HepG2 (cell line): ENCODE measurements at regions not wholly inside any gene's neighbourhood (a gene's known extent, or its start where the extent isn't known, plus 50 kb on each side); places are given as distances from the start of the nearest gene placed in this dataset.

ENCODE experiments used
- ATAC-seq: fragments of 200-7000 bp; cut with Tn5 transposase; 3 replicates; pipeline ENCODE4 v1.9.1; 2020; ENCODE audit warnings: mild to moderate bottlenecking, moderate library complexity
- BruUV-seq: library from RNA; stranded (reverse); fragments of 400-500 nt; replicated peaks from 2 replicates; lab custom pipeline; 2021; lab: Mats Ljungman, UMichigan
- CTCF ChIA-PET: fragments of 300-600 bp; formaldehyde crosslinking; extraction: SDS; loops from one replicate; lab custom pipeline; 2021; ENCODE audit warnings: low total read pairs, inconsistent platforms, low intra/inter-chr PET ratio; lab: Yijun Ruan, JAX
- POLR2A ChIA-PET: fragments of 350-600 bp; sonication (Branson Sonifier 250); formaldehyde crosslinking; loops from one replicate; lab custom pipeline; 2020; ENCODE audit warnings: antibody characterized with exemption, inconsistent platforms; lab: Yijun Ruan, JAX
- DNase-seq: peaks from one replicate; pipeline ENCODE4 v3.0.0-alpha.2; 2015; ENCODE audit warnings: low spot score
- FAIRE-seq: peaks from 3 replicates; lab custom pipeline; 2011; peaks lifted over from hg19 to GRCh38; lab: Jason Lieb, UNC
- H2AFZ ChIP-seq: one replicate; pipeline ENCODE4 v1.6.1; 2011; ENCODE audit warnings: low read length, inconsistent platforms
- H3K27ac ChIP-seq: fragments of 300-600 bp; 3 replicates; pipeline ENCODE4 v1.8.0; 2011; ENCODE audit warnings: mixed run types, mild to moderate bottlenecking, mixed read lengths, low read length, inconsistent platforms; ENCODE audit not compliant: insufficient read depth; ENCODE audit errors: extremely low read length
- H3K27me3 ChIP-seq, 2 experiments: fragments of 200-600 bp in 1 of 2; 2 replicates in 1 of 2; 3 replicates in 1 of 2; pipeline versions ENCODE4 v1.6.0 to v1.8.0; 2011; ENCODE audit warnings: low read length in 2 of 2, mild to moderate bottlenecking in 2 of 2, moderate library complexity in 2 of 2, inconsistent platforms in 1 of 2; ENCODE audit not compliant: insufficient read depth in 2 of 2, control insufficient read depth in 1 of 2
- H3K36me3 ChIP-seq, 2 experiments: fragments of 200-600 bp in 1 of 2; replicated peaks in 1 of 2; 2 replicates in 1 of 2; 3 replicates in 1 of 2; pipeline versions ENCODE4 v1.5.1 to v1.8.0; 2011; ENCODE audit warnings: low read length in 2 of 2, inconsistent platforms in 1 of 2; ENCODE audit not compliant: insufficient read depth in 2 of 2, control insufficient read depth in 1 of 2
- H3K4me1 ChIP-seq: 2 replicates; pipeline ENCODE4 v1.5.1; 2012; ENCODE audit warnings: low read length, inconsistent platforms; ENCODE audit not compliant: insufficient read depth
- H3K4me2 ChIP-seq: 2 replicates; pipeline ENCODE4 v1.6.0; 2011; ENCODE audit warnings: low read depth, low read length, inconsistent platforms
- H3K4me3 ChIP-seq, 3 experiments: fragments of 200-600 bp in 1 of 3; sonication (generic), shearing (Covaris generic) in 1 of 3; replicated peaks in 1 of 3; 2 replicates each; pipeline ENCODE4 v1.5.1; 2011 to 2016; ENCODE audit warnings: low read length in 3 of 3, inconsistent platforms in 2 of 3, low read depth in 2 of 3, mild to moderate bottlenecking in 2 of 3, control low read depth in 1 of 3, mixed read lengths in 1 of 3; ENCODE audit not compliant: insufficient read depth in 1 of 3
- H3K79me2 ChIP-seq: one replicate; pipeline ENCODE4 v1.6.1; 2011; ENCODE audit warnings: low read length, inconsistent platforms; ENCODE audit not compliant: insufficient read depth
- H3K9ac ChIP-seq: 2 replicates; pipeline ENCODE4 v1.6.0; 2011; ENCODE audit warnings: mild to moderate bottlenecking, low read depth, low read length, inconsistent platforms; ENCODE audit not compliant: insufficient read depth
- H3K9me3 ChIP-seq: 2 replicates; pipeline ENCODE4 v1.5.1; 2012; ENCODE audit warnings: mild to moderate bottlenecking, low read length
- H4K20me1 ChIP-seq: 2 replicates; pipeline ENCODE4 v1.6.0; 2011; ENCODE audit warnings: inconsistent platforms, mild to moderate bottlenecking, low read length, moderate library complexity; ENCODE audit not compliant: insufficient read depth
- MED1 ChIP-seq: sonication (generic); formaldehyde crosslinking; IDR thresholded peaks from 2 replicates; pipeline ENCODE4 v1.4.0; 2020; ENCODE audit warnings: missing genetic modification reagents
- NFATC3 ChIP-seq: sonication (generic); formaldehyde crosslinking; IDR thresholded peaks from 2 replicates; pipeline ENCODE4 v1.5.1; 2020; ENCODE audit warnings: mild to moderate bottlenecking, missing genetic modification reagents
- NFKB2 ChIP-seq: sonication (generic); formaldehyde crosslinking; IDR thresholded peaks from 2 replicates; pipeline ENCODE4 v1.4.0; 2020; ENCODE audit warnings: missing genetic modification reagents, borderline replicate concordance
- NR1H2 ChIP-seq: sonication (generic); formaldehyde crosslinking; IDR thresholded peaks from 2 replicates; pipeline ENCODE4 v1.8.1; 2022; ENCODE audit warnings: low read depth, missing genetic modification reagents, borderline replicate concordance
- PHF5A ChIP-seq: IDR thresholded peaks from one replicate; pipeline ENCODE4 v1.6.1; 2018; ENCODE audit warnings: low read depth, missing genetic modification reagents; ENCODE audit not compliant: unreplicated experiment
- ZFP36L1 ChIP-seq: sonication (generic); formaldehyde crosslinking; IDR thresholded peaks from 2 replicates; pipeline ENCODE4 v1.8.0; 2022; ENCODE audit warnings: mild to moderate bottlenecking, missing genetic modification reagents, moderate library complexity
- ZMYM2 ChIP-seq: sonication (generic); formaldehyde crosslinking; IDR thresholded peaks from 2 replicates; pipeline ENCODE4 v1.8.0; 2022; ENCODE audit warnings: mild to moderate bottlenecking, missing genetic modification reagents
- ZNF333 ChIP-seq: sonication (generic); formaldehyde crosslinking; IDR thresholded peaks from 2 replicates; pipeline ENCODE4 v1.4.0; 2020; ENCODE audit warnings: mild to moderate bottlenecking, missing genetic modification reagents, borderline replicate concordance
- ZNF572 ChIP-seq: sonication (generic); formaldehyde crosslinking; IDR thresholded peaks from 2 replicates; pipeline ENCODE4 v1.5.1; 2020; ENCODE audit warnings: mild to moderate bottlenecking, missing genetic modification reagents
- WGBS: methylation state at CpG from one replicate; pipeline ENCODE4 v1.1.6; 2017; ENCODE audit warnings: low lambda C conversion rate; 5-methylcytosine and 5-hydroxymethylcytosine counted together
- in situ Hi-C: cut with HindIII; loops from 2 replicates; pipeline ENCODE4 v1.10.0; 2017; ENCODE audit warnings: low pct_unique_long_range_greater_than_20kb; ENCODE audit not compliant: extremely low pct_ligation_motif_present
- intact Hi-C: fragments of 100-400 bp; cut with micrococcal nuclease; formaldehyde crosslinking; loops from one replicate; pipeline ENCODE4 v1.10.0; 2022; ENCODE audit not compliant: unreplicated experiment
- TF ChIP-seq, protein P1 (sequence below): sonication (generic); formaldehyde crosslinking; IDR thresholded peaks from 2 replicates; pipeline ENCODE4 v1.4.0; 2020; ENCODE audit warnings: missing genetic modification reagents, mild to moderate bottlenecking, borderline replicate concordance
- TF ChIP-seq, protein P2 (sequence below): sonication (generic); formaldehyde crosslinking; IDR thresholded peaks from 2 replicates; pipeline ENCODE4 v1.4.0; 2020; ENCODE audit warnings: mild to moderate bottlenecking, missing genetic modification reagents, borderline replicate concordance

DNA sequence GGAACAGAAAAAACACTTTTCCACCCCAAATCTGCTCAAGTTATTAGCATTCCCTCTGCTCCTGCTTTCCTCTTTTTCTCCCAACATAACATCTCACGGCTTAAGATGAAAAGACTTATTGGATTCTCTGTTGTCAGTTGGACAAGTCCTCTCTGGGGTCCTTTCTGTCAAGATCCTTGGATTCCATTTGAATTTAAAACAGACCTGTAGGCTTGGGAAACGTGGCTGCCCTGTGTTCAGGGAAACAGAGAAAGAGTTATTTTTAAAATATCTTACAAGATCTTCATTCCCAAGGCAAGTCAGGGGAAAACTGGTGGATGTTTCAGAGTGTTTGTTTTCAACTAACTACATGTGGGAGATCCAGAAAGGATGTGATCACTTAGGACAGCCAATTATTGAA lies 322.9 kb downstream of the SAMD5 start:
- WGBS, result 37% methylated on average over 2 of the region's 2 CpGs

More for the DNA sequence above, 322.9 kb downstream of the SAMD5 start:
- POLR2A ChIA-PET, result no interaction called here
- peak; percentile 21 for FAIRE-seq
- no peaks in the 10 kb centered on the region for H3K9me3 ChIP-seq
- no peaks in the 10 kb centered on the region for H3K36me3 ChIP-seq
- H4K20me1 ChIP-seq, result no peaks in the 10 kb centered on the region
- no peak for TF ChIP-seq NFATC3 (CRISPR knock-in tag)
- no peak for TF ChIP-seq PHF5A
- TF ChIP-seq, protein P1, sequence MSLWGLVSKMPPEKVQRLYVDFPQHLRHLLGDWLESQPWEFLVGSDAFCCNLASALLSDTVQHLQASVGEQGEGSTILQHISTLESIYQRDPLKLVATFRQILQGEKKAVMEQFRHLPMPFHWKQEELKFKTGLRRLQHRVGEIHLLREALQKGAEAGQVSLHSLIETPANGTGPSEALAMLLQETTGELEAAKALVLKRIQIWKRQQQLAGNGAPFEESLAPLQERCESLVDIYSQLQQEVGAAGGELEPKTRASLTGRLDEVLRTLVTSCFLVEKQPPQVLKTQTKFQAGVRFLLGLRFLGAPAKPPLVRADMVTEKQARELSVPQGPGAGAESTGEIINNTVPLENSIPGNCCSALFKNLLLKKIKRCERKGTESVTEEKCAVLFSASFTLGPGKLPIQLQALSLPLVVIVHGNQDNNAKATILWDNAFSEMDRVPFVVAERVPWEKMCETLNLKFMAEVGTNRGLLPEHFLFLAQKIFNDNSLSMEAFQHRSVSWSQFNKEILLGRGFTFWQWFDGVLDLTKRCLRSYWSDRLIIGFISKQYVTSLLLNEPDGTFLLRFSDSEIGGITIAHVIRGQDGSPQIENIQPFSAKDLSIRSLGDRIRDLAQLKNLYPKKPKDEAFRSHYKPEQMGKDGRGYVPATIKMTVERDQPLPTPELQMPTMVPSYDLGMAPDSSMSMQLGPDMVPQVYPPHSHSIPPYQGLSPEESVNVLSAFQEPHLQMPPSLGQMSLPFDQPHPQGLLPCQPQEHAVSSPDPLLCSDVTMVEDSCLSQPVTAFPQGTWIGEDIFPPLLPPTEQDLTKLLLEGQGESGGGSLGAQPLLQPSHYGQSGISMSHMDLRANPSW (CRISPR knock-in tag), result no peak
- no peak for TF ChIP-seq ZMYM2 (CRISPR knock-in tag)
- TF ChIP-seq, protein P2, sequence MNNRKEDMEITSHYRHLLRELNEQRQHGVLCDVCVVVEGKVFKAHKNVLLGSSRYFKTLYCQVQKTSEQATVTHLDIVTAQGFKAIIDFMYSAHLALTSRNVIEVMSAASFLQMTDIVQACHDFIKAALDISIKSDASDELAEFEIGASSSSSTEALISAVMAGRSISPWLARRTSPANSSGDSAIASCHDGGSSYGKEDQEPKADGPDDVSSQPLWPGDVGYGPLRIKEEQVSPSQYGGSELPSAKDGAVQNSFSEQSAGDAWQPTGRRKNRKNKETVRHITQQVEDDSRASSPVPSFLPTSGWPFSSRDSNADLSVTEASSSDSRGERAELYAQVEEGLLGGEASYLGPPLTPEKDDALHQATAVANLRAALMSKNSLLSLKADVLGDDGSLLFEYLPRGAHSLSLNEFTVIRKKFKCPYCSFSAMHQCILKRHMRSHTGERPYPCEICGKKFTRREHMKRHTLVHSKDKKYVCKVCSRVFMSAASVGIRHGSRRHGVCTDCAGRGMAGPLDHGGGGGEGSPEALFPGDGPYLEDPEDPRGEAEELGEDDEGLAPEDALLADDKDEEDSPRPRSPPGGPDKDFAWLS (CRISPR knock-in tag), result no peak
- no peak for TF ChIP-seq NFKB2 (CRISPR knock-in tag)
- no peak for TF ChIP-seq ZFP36L1 (CRISPR knock-in tag)
- TF ChIP-seq MED1 (CRISPR knock-in tag), result no peak
- no peak for TF ChIP-seq ZNF572
- no peak for TF ChIP-seq NR1H2 (CRISPR knock-in tag)
- TF ChIP-seq ZNF333 (CRISPR knock-in tag), result no peak
- TF ChIP-seq, all 625 proteins: peak for 0
- Histone ChIP-seq H3K4me1 (no peaks in the 10 kb centered on the region), H2AFZ (no peak overlapping the region), H3K4me2 (no peak overlapping the region), H3K27me3 (no peaks in the 10 kb centered on the region), H3K79me2 (no peaks in the 10 kb centered on the region), H3K27ac (no peak overlapping the region), H3K9ac (no peak overlapping the region), H3K4me3 (no peak overlapping the region)
- BruUV-seq, result no TSS peak
- in situ Hi-C loops, result no loop called here
- ATAC-seq (no peak), DNase-seq (no peak)
- intact Hi-C loops, result no loop called here
- CTCF ChIA-PET, result no interaction called here
